Osteoblast (primary cell): ENCODE measurements at regions not wholly inside any gene's neighbourhood (a gene's known extent, or its start where the extent isn't known, plus 50 kb on each side); places are given as distances from the start of the nearest gene placed in this dataset.

Source experiments
- DNase-seq: peaks from one replicate; pipeline ENCODE4 v3.0.0; 2011; ENCODE audit warnings: low spot score, mixed read lengths; ENCODE audit not compliant: insufficient read length; ENCODE audit errors: missing footprints
- H2AFZ ChIP-seq: 2 replicates; pipeline ENCODE4 v1.6.0; 2011; ENCODE audit warnings: mild to moderate bottlenecking, low read length
- H3K27ac ChIP-seq: 2 replicates; pipeline ENCODE4 v1.5.1; 2011; ENCODE audit warnings: mild to moderate bottlenecking, low read depth, low read length, moderate library complexity
- H3K27me3 ChIP-seq: 2 replicates; pipeline ENCODE4 v1.6.0; 2012; ENCODE audit warnings: mild to moderate bottlenecking, control low read depth, inconsistent platforms, low read length, moderate library complexity; ENCODE audit not compliant: insufficient read depth
- H3K36me3 ChIP-seq: 2 replicates; pipeline ENCODE4 v1.5.1; 2011; ENCODE audit warnings: mild to moderate bottlenecking, low read length, control low read depth, moderate library complexity; ENCODE audit not compliant: insufficient read depth
- H3K4me1 ChIP-seq: 2 replicates; pipeline ENCODE4 v1.5.1; 2011; ENCODE audit warnings: mild to moderate bottlenecking, low read length, control low read depth, moderate library complexity; ENCODE audit not compliant: insufficient read depth
- H3K4me2 ChIP-seq: 2 replicates; pipeline ENCODE4 v1.6.0; 2011; ENCODE audit warnings: mild to moderate bottlenecking, low read length; ENCODE audit not compliant: insufficient read depth
- H3K4me3 ChIP-seq: fragments of 200-600 bp; sonication (generic); 3 replicates; pipeline ENCODE4 v1.5.1; 2012; ENCODE audit warnings: mild to moderate bottlenecking, low read length, inconsistent platforms; ENCODE audit not compliant: insufficient read depth
- H3K79me2 ChIP-seq: 2 replicates; pipeline ENCODE4 v1.6.0; 2012; ENCODE audit warnings: mild to moderate bottlenecking, low read length, control low read depth, inconsistent platforms; ENCODE audit not compliant: insufficient read depth
- H3K9me3 ChIP-seq: 2 replicates; pipeline ENCODE4 v1.5.1; 2011; ENCODE audit warnings: low read depth, low read length, control low read depth
- H4K20me1 ChIP-seq: 2 replicates; pipeline ENCODE4 v1.6.0; 2012; ENCODE audit warnings: mild to moderate bottlenecking, low read length, control low read depth; ENCODE audit not compliant: insufficient read depth
- TF ChIP-seq, protein P1 (sequence below): IDR thresholded peaks from 2 replicates; pipeline ENCODE4 v1.5.1; 2011; ENCODE audit warnings: mild to moderate bottlenecking, low read depth, low read length, moderate library complexity; ENCODE audit errors: extremely low read depth

DNA sequence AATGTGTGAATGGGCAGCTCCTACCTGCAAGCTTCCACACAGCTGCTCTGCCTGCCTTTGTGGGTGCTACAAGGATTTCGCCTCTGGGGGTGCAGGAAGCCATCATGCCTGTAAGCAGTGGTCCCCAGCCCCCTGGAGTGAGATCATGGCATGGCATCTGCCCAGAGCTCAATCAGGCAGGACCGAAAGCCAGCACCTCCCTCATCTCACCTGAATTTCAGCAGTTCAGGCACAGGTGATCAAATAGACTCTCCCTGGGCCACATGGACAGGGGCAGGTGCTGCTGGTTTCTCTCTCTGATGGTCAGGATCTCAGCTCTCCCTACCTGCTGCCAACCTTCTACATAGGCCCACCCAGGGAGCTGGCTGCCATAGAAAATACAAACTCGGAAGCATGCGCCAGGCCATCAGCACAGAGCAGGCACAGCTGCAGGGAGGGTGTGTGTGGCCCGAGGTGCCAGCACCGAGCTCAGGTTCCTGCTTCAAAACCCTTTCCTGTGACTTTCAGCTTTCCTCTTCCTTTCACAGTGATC, 133.2 kb upstream of the ID2 start:
- DNase-seq = peak; percentile 58
- H3K4me2 ChIP-seq = no peak overlapping the region
- no peaks in the 10 kb centered on the region for H3K36me3 ChIP-seq
- TF ChIP-seq, protein P1, sequence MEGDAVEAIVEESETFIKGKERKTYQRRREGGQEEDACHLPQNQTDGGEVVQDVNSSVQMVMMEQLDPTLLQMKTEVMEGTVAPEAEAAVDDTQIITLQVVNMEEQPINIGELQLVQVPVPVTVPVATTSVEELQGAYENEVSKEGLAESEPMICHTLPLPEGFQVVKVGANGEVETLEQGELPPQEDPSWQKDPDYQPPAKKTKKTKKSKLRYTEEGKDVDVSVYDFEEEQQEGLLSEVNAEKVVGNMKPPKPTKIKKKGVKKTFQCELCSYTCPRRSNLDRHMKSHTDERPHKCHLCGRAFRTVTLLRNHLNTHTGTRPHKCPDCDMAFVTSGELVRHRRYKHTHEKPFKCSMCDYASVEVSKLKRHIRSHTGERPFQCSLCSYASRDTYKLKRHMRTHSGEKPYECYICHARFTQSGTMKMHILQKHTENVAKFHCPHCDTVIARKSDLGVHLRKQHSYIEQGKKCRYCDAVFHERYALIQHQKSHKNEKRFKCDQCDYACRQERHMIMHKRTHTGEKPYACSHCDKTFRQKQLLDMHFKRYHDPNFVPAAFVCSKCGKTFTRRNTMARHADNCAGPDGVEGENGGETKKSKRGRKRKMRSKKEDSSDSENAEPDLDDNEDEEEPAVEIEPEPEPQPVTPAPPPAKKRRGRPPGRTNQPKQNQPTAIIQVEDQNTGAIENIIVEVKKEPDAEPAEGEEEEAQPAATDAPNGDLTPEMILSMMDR = no peak
- no peaks in the 10 kb centered on the region for H3K9me3 ChIP-seq
- H3K4me1 ChIP-seq = peaks cover 8% of the 10 kb centered on the region
- H3K27ac ChIP-seq = no peak overlapping the region
- H3K4me3 ChIP-seq = no peak overlapping the region
- H2AFZ ChIP-seq = no peak overlapping the region
- H3K79me2 ChIP-seq = no peaks in the 10 kb centered on the region
- H3K27me3 ChIP-seq = no peaks in the 10 kb centered on the region
- no peaks in the 10 kb centered on the region for H4K20me1 ChIP-seq

DNA sequence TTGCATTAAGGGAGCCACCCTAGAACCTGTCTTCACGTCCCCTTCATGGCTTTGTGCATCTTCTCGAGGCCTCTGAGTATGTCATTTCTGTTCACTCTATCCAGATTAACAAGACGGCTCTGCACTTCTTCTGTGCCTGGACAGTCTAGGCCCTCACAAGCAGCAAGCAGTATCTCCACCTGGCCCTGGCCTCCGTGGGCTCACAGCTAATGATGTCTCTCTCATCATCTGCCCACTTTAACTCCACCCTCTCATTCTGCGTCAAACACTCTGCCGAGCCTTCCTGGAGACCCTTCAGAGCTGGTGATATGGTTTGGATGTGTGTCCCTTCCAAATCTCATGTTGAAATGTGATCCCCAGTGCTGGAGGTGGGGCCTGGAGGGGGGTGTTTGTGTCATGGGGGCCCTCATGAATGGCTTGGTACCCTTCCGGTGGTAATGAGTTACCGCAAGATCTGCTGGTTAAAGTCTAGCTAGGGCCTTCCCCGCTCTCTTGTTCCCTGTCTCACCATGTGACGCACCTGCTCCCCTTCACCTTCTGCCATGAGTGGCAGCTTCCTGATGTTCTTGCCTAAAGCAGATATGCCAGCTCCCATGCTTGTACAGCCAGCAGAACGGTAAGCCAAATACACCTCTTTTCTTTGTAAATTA, 132.5 kb upstream of the ID2 start:
- H3K36me3 ChIP-seq = no peaks in the 10 kb centered on the region
- H3K27me3 ChIP-seq = no peaks in the 10 kb centered on the region
- H3K4me3 ChIP-seq = no peak overlapping the region
- peaks cover under 1% of the 10 kb centered on the region for H3K4me1 ChIP-seq
- H3K9me3 ChIP-seq = no peaks in the 10 kb centered on the region
- H2AFZ ChIP-seq = no peak overlapping the region
- TF ChIP-seq, protein P1 = no peak
- H4K20me1 ChIP-seq = no peaks in the 10 kb centered on the region
- H3K27ac ChIP-seq = no peak overlapping the region
- H3K79me2 ChIP-seq = no peaks in the 10 kb centered on the region
- H3K4me2 ChIP-seq = no peak overlapping the region
- DNase-seq = peak; percentile 58

DNA sequence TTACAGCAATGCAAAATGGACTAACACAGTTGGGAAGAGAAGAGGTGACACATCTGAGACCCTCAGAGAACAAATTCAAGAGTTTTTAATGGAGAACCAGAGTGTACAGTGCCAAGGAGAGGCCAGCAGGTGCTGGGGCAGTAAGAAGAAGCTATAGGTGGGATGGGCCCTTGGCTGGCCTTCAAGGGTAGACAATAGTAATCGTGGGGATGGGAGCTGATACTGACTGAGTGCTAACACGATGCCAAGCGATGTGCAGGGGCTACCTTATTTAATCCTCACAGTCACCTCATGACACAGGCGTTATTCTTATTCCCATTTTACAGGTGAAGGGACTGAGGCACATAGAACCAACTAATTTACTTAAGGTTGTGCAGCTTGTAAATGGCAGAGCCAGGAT, 131.9 kb upstream of the ID2 start:
- H3K79me2 ChIP-seq = no peaks in the 10 kb centered on the region
- no peaks in the 10 kb centered on the region for H3K4me1 ChIP-seq
- peak; percentile 77 for DNase-seq

DNA sequence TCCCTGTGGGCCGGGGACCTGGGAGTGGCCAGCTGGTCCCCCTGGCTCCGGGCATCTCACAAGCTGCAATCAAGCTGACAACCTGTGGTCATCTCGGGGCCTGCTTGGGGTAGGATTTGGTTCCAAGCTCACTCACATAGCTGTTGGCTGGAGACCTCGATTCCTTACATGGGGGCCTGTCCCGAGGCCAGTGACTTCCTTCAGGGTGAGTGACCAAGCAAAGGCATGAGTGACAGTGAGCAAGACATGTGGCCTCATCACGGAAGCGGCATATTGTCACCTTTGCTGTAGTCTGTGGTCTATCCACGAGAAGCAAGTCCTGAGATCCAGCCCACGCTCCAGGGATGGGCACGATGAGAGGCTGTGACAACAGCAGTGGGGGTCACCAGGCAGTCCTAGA, 131.4 kb upstream of the ID2 start:
- H3K4me1 ChIP-seq = no peaks in the 10 kb centered on the region
- H4K20me1 ChIP-seq = no peaks in the 10 kb centered on the region
- H3K27ac ChIP-seq = no peak overlapping the region
- H3K4me2 ChIP-seq = no peak overlapping the region
- no peak overlapping the region for H3K4me3 ChIP-seq
- no peaks in the 10 kb centered on the region for H3K9me3 ChIP-seq
- H2AFZ ChIP-seq = no peak overlapping the region
- TF ChIP-seq, protein P1 = no peak
- no peaks in the 10 kb centered on the region for H3K79me2 ChIP-seq
- DNase-seq = no peak
- H3K27me3 ChIP-seq = no peaks in the 10 kb centered on the region
- H3K36me3 ChIP-seq = no peaks in the 10 kb centered on the region

More for the DNA sequence above, 131.9 kb upstream of the ID2 start:
- Histone ChIP-seq H2AFZ (no peak overlapping the region), H3K9me3 (no peaks in the 10 kb centered on the region), H3K4me2 (no peak overlapping the region), H4K20me1 (no peaks in the 10 kb centered on the region), H3K4me3 (no peak overlapping the region), H3K27me3 (no peaks in the 10 kb centered on the region), H3K27ac (no peak overlapping the region), H3K36me3 (no peaks in the 10 kb centered on the region)
- TF ChIP-seq, protein P1 = no peak
